Mammary epithelial cell (primary cell): ENCODE measurements at regions not wholly inside any gene's neighbourhood (a gene's known extent, or its start where the extent isn't known, plus 50 kb on each side); places are given as distances from the start of the nearest gene placed in this dataset.

ENCODE experiments used
- CTCF ChIP-seq, 2 donors: IDR thresholded peaks in 1 of 2; conservative IDR thresholded peaks in 1 of 2; 2 replicates each; pipeline ENCODE4 v1.5.1; 2011 to 2012; ENCODE audit warnings: inconsistent platforms in 2 of 2, low read length in 2 of 2, mild to moderate bottlenecking in 2 of 2, control low read depth in 1 of 2, low read depth in 1 of 2; ENCODE audit not compliant: insufficient read depth in 1 of 2; ENCODE audit errors: extremely low read depth in 1 of 2
- EZH2 ChIP-seq: IDR thresholded peaks from 2 replicates; pipeline ENCODE4 v1.6.1; 2012; ENCODE audit warnings: low read length, inconsistent platforms, borderline replicate concordance

DNA sequence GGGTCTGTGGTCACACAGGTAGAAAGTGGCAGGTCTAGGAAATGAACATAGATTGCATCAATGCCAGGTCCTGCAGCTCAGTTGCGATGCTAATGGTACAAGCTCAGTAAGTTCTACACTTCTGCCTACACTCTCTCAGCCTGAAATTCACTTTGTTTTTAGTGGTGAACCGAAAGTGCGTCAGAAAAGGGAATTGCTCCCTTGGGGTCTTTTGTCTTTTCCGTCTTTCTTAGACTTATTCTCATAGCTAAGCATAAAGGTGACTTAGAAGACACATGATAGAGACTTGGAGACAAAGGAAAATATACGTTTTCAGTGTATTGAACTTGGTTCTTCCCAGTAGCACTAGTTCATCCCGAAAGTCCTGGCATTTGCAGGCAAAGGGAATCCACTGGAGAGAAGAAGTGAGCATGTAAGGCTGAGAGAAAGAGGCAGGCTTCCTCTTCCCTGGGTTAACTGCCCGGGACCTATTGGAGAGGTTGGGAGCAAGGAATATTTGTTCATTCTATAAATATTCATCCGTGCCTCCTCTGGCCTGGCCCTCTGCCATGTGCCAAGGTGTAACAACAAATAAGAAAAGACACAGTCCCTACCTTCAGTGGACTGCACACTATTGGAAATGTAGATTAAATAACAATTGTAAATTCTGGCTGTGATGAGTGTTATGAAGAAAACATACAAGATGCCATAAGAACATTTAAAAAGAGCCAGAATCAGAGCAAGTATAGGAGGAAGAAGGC is 785.8 kb downstream of the MED13L start:
- no peak for TF ChIP-seq CTCF (conservative IDR thresholded peaks at IDR 0.05 in 1 of 2, IDR thresholded peaks at IDR 0.05 in 1 of 2; ENCODE audit: extremely low read depth in 1 of 2, insufficient read depth in 1 of 2, low read depth in 1 of 2, low read length in 2 of 2)
- no peak for TF ChIP-seq EZH2
